ENCODE measurements at regions not wholly inside any gene's neighbourhood (a gene's known extent, or its start where the extent isn't known, plus 50 kb on each side); places are given as distances from the start of the nearest gene placed in this dataset.
"Not testable (repeated sequence)": the region's sequence is repeated elsewhere in the genome, so short reads cannot be mapped to it uniquely, and the experiment has no call there.

DNA sequence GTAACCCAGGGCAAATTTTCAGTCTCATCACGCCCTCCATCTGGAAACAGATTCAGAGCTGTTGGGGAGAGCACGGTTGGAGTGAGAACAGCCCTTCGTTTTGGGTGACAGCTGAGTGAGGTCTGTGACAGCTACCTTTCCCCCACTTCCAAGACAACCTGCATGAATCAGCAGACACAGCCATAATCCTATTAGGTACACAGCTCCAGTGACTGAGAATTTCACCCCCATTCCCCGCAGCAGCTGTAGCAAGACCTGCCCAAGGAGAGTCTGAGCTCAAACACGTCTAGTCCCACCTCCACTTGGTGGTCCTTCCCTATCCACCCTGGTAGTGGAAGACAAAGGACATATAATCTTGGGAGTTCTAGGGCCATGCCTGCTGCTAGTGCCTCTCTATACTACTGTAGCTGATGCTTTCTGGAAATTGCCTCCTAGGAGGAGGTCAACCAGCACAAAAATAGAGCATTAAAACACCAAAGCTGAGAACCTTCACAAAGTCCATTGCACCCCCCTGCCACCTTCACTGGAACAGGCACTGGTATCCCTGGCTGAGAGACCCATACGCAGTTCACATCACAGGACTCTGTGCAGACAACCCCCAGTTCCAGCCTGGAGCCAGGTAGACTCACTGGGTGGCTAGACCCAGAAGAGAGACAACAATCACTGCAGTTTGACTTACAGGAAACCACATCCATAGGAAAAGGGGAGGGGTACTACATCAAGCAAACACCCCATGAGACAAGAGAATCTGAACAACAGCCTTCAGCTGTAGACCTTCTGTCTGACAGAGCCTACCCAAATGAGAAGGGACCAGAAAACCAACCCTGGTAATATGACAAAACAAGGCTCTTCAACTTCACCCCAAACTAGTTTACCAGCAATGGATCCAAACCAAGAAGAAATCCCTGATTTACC is 448.6 kb upstream of the CBLB start:
- no peak for DNase-seq (ENCODE audit: low read depth)

- not testable (repeated sequence) for DNase-seq (ENCODE audit: low read depth)
Measured at GRCh38 chr3:106321438-106321837, 452.6 kb upstream of the CBLB start.

DNA sequence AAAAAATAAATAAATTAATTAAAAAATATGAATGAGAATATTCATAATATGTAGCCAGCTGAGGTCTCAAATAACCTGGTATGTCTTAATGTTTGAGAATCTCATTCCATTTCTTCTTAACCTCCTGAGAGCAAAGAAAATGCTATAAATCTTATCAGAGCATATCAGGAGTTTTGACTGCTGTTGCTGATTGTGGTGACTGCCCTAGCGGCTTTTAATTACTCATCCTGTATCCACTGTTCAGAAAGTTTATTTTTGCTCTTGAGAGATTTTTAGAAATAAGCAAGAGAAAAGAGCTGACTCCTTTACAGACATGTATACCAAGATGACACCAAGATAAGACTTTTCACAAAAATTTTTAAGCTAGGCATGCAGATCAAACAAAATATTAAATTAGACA is 454.8 kb upstream of the CBLB start:
- no peak for DNase-seq (ENCODE audit: low read depth)

DNA sequence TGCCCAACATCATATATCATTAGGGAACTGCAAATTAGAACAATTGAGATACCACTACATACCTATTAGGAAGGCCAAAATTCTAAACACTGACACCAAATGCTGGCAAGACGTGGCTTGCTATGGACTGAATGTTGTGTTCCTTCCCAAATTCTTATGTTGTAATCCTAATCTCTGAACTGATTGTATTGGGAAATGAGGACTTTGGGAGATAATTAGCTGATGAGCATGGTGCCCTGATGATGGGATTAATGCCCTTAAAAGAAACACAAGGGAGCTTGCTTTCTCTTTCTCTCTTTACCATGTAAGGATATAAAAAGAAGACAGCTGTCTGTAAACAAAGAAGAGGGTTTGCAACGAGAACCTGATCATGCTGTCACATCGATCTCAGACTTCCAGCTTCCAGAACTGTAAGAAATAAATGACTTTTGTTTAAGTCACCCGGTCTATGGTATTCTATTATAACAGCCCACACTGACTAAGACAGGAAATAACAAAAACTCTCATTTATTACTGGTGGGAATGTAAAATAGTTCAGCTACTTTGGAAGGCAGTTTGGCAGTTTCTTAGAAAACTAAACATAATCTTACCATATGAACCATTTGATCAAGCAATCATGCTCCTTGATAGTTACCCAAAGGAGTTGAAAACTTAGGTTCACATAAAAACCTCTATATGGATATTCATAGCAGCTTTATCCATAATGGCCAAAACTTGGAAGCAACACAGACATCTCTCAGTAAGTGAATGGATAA is 458.3 kb upstream of the CBLB start:
- no peak for DNase-seq (ENCODE audit: low read depth)

DNA sequence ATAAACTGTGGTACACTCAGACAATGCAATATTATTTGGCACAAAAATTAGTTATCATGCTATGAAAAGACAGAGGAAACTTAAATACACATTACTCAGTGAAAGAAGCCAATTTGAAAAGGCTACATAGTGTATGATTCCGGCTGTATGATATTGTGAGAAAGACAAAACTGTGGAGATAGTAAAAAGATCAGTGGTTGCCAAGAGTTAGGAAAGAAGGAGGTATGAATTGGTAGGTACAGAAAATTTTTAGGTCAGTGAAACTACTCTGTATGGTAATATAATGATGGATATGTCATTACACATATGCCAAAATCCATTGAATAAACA is 458.8 kb upstream of the CBLB start:
- no peak for DNase-seq (ENCODE audit: low read depth)

GRCh38 chr3:106328224-106328623 is 459.4 kb upstream of the CBLB start:
- DNase-seq (ENCODE audit: low read depth): no peak

GRCh38 chr3:106329521-106329920 is 460.7 kb upstream of the CBLB start:
- no peak for DNase-seq (ENCODE audit: low read depth)

GRCh38 chr3:106331636-106332035 is 462.8 kb upstream of the CBLB start:
- DNase-seq (ENCODE audit: low read depth): no peak

GRCh38 chr3:106332129-106332528 is 463.3 kb upstream of the CBLB start:
- no peak for DNase-seq (ENCODE audit: low read depth)

GRCh38 chr3:106332884-106333283 is 464.1 kb upstream of the CBLB start:
- DNase-seq (ENCODE audit: low read depth): no peak

DNA sequence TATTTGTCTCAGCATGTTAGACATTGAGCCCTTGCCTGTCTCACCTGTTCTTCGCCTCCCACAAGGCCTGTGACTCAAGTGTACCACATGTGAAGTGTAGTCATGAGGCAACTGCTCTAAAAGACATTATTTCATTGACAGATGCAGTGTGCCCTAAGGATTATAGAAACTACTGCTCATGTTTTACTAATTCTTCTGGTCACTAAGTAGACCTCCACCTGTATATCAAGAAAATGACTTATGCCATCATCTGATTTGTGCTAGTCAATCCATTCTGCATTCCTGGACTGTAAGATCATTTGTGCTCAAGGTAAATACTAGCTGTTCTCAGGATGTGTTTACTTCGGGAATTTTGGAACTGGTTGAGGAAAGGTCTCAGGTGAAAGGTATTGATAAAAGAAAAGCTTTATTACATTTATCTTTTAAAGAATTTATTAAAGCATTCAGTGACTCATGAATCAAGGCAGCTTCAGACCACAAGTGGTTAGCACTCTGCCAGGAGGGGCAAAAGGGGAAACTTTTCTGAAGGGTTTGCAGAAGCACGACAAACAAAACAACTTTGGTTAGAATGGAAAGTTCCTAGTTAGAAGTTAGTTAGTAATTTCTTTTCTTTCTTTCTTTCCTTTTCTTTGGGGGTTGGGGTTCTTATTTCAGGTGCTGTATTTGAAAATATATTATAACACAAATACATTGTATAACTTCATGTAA is 465.3 kb upstream of the CBLB start:
- no peak for DNase-seq (ENCODE audit: low read depth)

DNA sequence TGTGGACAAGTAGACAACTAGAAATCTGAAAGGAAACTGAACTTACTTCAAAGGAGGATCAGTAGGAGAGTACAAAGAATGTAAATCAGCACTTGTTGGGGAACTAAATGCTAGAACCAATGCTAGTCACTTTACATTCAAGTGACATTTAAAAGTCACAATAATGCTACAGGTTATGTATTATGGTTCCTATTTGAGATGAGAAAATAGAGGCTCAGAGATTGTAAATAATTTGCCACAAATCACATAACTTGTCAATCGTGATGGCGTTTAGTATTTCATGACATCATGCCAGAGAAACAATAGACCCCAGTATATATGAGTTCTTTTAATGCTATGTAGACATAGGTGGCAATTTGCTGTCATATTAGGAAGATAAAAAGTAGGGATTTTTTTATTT is 467.8 kb upstream of the CBLB start:
- no peak for DNase-seq (ENCODE audit: low read depth)

- DNase-seq (ENCODE audit: low read depth): no peak
Measured at GRCh38 chr3:106337116-106337515, 468.3 kb upstream of the CBLB start.

- no peak for DNase-seq (ENCODE audit: low read depth)
Measured at GRCh38 chr3:106338582-106339214, 469.9 kb upstream of the CBLB start.

GRCh38 chr3:106339551-106339950 is 470.7 kb upstream of the CBLB start:
- DNase-seq (ENCODE audit: low read depth): no peak

GRCh38 chr3:106341087-106341486 is 472.3 kb upstream of the CBLB start:
- no peak for DNase-seq (ENCODE audit: low read depth)

DNA sequence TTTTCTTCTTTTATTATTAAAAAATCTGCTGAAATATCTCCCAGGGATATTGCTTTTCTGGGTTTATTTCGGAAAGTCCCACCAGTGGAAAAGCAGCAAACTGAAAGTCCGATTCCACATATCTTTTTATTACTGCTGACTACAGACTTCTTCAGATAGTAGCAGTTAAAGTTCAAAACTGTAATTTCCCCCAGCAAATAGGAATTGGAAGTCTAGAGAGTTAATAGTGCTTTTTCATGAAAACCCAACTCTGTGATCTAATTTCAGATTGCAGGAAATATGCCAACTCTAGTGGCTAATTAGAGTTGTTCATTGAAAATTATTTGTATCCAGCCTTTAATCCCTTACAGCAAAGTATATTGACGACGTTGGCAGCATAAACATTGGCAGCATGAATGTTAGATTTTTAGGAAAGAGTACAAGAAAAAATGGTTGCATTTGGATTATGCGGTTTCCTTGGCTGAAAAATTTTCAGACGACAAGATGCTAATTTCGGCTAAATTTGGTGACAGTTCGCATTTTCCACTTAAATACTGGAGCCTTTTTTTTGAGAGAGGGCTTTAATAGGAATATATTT is 472.9 kb upstream of the CBLB start:
- no peak for DNase-seq (ENCODE audit: low read depth)

DNA sequence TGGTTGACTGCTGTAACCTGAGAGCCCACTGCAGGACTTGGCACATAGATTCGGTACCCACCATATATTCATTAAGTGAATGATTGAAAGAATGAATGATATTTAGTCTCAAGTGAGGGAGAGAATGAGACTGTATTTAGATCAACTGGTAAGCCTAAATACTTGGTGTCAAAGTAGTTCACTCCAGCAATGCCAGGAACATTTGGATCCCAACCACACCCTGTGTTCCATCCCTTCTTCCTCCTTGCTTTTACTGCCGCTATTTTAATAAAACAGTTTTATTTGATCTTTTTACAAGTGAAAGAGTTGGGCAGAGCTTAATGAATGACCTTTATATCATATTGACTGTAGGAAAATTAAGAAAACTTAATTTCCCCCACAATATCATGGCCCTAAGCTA is 473.6 kb upstream of the CBLB start:
- no peak for DNase-seq (ENCODE audit: low read depth)

DNA sequence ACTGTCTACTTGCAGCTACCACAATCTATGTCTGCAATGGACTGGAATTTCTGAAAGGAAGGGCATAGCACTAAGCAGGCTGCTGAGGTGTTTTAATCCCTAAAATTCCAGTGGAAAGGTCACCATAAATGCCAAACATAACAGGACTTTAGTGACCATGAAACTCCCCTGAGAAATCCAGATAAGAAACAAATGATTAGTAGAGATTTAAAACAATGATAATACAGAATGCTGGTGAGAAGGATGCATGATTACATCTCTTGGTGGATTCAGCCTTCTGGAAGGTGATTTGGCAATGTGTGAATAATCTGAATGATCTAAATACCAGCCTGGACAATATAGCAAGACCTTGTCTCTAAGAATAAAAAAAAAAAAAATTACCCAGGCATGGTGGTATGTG is 475.0 kb upstream of the CBLB start:
- no peak for DNase-seq (ENCODE audit: low read depth)

DNA sequence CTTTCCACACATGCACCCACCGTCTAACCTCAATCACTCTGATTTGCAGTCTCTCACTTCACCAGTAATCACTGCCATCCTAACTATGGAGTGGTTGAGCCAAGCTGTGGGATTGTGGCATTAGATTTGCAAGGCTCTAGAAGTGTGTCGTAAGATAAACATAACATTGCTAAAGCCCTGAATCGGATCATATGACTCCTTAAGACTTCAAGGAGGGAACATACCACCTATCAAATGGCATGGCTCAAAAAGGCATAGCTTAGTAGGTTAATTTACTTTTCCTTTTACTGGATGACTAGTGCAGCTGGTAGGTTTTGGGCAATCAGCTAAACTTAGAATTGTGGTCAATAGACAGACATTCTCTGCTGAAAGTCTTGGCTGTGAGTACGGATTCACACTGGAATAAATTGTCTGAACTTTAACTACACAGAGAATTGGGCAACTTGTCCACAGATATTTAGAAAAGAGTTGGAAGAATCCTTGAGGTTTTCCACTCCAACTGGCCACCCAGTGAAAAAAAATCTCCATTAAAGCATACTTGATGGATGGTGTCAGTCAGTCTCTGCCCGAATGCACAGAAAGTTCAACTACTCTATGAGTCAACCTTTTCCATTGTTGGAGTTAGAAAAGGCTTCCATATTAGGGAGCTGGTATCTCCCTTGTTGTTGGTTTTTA is 476.7 kb upstream of the CBLB start:
- no peak for DNase-seq (ENCODE audit: low read depth)

- no peak for DNase-seq (ENCODE audit: low read depth)
Measured at GRCh38 chr3:106347350-106347749, 478.5 kb upstream of the CBLB start.

Data from stimulated activated CD8-positive, alpha-beta memory T cell treated with anti-CD3 and anti-CD28 coated beads, Interleukin-15, amount 100 ng/mL, for 24 hours (primary cell).